Osteoblast (primary cell): ENCODE measurements at regions not wholly inside any gene's neighbourhood (a gene's known extent, or its start where the extent isn't known, plus 50 kb on each side); places are given as distances from the start of the nearest gene placed in this dataset.

Experiments used
- DNase-seq: peaks from one replicate; pipeline ENCODE4 v3.0.0; 2011; ENCODE audit warnings: low spot score, mixed read lengths; ENCODE audit not compliant: insufficient read length; ENCODE audit errors: missing footprints
- H2AFZ ChIP-seq: 2 replicates; pipeline ENCODE4 v1.6.0; 2011; ENCODE audit warnings: mild to moderate bottlenecking, low read length
- H3K27ac ChIP-seq: 2 replicates; pipeline ENCODE4 v1.5.1; 2011; ENCODE audit warnings: mild to moderate bottlenecking, low read depth, low read length, moderate library complexity
- H3K27me3 ChIP-seq: 2 replicates; pipeline ENCODE4 v1.6.0; 2012; ENCODE audit warnings: mild to moderate bottlenecking, control low read depth, inconsistent platforms, low read length, moderate library complexity; ENCODE audit not compliant: insufficient read depth
- H3K36me3 ChIP-seq: 2 replicates; pipeline ENCODE4 v1.5.1; 2011; ENCODE audit warnings: mild to moderate bottlenecking, low read length, control low read depth, moderate library complexity; ENCODE audit not compliant: insufficient read depth
- H3K4me1 ChIP-seq: 2 replicates; pipeline ENCODE4 v1.5.1; 2011; ENCODE audit warnings: mild to moderate bottlenecking, low read length, control low read depth, moderate library complexity; ENCODE audit not compliant: insufficient read depth
- H3K4me2 ChIP-seq: 2 replicates; pipeline ENCODE4 v1.6.0; 2011; ENCODE audit warnings: mild to moderate bottlenecking, low read length; ENCODE audit not compliant: insufficient read depth
- H3K4me3 ChIP-seq: fragments of 200-600 bp; sonication (generic); 3 replicates; pipeline ENCODE4 v1.5.1; 2012; ENCODE audit warnings: mild to moderate bottlenecking, low read length, inconsistent platforms; ENCODE audit not compliant: insufficient read depth
- H3K79me2 ChIP-seq: 2 replicates; pipeline ENCODE4 v1.6.0; 2012; ENCODE audit warnings: mild to moderate bottlenecking, low read length, control low read depth, inconsistent platforms; ENCODE audit not compliant: insufficient read depth
- H3K9me3 ChIP-seq: 2 replicates; pipeline ENCODE4 v1.5.1; 2011; ENCODE audit warnings: low read depth, low read length, control low read depth
- H4K20me1 ChIP-seq: 2 replicates; pipeline ENCODE4 v1.6.0; 2012; ENCODE audit warnings: mild to moderate bottlenecking, low read length, control low read depth; ENCODE audit not compliant: insufficient read depth
- TF ChIP-seq, protein P1 (sequence below): IDR thresholded peaks from 2 replicates; pipeline ENCODE4 v1.5.1; 2011; ENCODE audit warnings: mild to moderate bottlenecking, low read depth, low read length, moderate library complexity; ENCODE audit errors: extremely low read depth

- no peak overlapping the region for H2AFZ ChIP-seq
- no peak for DNase-seq
- H3K27me3 ChIP-seq: no peaks in the 10 kb centered on the region
- no peak overlapping the region for H3K4me3 ChIP-seq
- H3K27ac ChIP-seq: no peak overlapping the region
- no peaks in the 10 kb centered on the region for H3K9me3 ChIP-seq
- H4K20me1 ChIP-seq: no peaks in the 10 kb centered on the region
- TF ChIP-seq, protein P1, sequence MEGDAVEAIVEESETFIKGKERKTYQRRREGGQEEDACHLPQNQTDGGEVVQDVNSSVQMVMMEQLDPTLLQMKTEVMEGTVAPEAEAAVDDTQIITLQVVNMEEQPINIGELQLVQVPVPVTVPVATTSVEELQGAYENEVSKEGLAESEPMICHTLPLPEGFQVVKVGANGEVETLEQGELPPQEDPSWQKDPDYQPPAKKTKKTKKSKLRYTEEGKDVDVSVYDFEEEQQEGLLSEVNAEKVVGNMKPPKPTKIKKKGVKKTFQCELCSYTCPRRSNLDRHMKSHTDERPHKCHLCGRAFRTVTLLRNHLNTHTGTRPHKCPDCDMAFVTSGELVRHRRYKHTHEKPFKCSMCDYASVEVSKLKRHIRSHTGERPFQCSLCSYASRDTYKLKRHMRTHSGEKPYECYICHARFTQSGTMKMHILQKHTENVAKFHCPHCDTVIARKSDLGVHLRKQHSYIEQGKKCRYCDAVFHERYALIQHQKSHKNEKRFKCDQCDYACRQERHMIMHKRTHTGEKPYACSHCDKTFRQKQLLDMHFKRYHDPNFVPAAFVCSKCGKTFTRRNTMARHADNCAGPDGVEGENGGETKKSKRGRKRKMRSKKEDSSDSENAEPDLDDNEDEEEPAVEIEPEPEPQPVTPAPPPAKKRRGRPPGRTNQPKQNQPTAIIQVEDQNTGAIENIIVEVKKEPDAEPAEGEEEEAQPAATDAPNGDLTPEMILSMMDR: no peak
- H3K36me3 ChIP-seq: no peaks in the 10 kb centered on the region
- H3K79me2 ChIP-seq: no peaks in the 10 kb centered on the region
- no peak overlapping the region for H3K4me2 ChIP-seq
- no peaks in the 10 kb centered on the region for H3K4me1 ChIP-seq
Measured at GRCh38 chrX:4925911-4926310, 1212.5 kb upstream of the PRKX start.

DNA sequence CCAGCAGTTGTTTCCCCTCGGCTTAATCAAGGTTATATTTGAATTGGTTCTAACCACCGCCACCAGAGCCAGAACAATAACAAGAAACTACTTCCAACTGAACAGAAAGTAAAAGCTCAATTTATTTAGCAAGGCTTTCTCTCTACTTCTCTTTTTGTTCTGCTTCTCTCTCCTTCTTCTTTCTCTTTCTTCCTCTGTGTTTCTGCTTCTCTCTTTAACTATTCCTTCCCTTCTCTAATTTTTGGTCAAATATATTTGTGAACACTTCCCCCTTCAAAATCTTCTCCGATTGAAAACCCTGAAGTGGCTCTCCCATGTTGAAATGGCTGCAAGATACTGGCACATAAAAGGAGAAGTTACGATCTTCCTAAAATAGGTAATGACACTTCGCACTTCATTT lies 1195.9 kb upstream of the PRKX start:
- no peaks in the 10 kb centered on the region for H3K4me1 ChIP-seq
- TF ChIP-seq, protein P1: no peak
- no peak overlapping the region for H3K27ac ChIP-seq
- no peaks in the 10 kb centered on the region for H3K27me3 ChIP-seq
- H3K4me2 ChIP-seq: no peak overlapping the region
- DNase-seq: no peak
- no peaks in the 10 kb centered on the region for H4K20me1 ChIP-seq
- H3K79me2 ChIP-seq: no peaks in the 10 kb centered on the region
- H2AFZ ChIP-seq: no peak overlapping the region
- H3K4me3 ChIP-seq: no peak overlapping the region
- H3K9me3 ChIP-seq: peaks cover 2% of the 10 kb centered on the region
- no peaks in the 10 kb centered on the region for H3K36me3 ChIP-seq

GRCh38 chrX:4905576-4905975 lies 1192.1 kb upstream of the PRKX start:
- H3K27me3 ChIP-seq: no peaks in the 10 kb centered on the region
- no peak for DNase-seq
- no peak overlapping the region for H3K4me2 ChIP-seq
- TF ChIP-seq, protein P1: no peak
- no peak overlapping the region for H3K27ac ChIP-seq
- H4K20me1 ChIP-seq: no peaks in the 10 kb centered on the region
- no peaks in the 10 kb centered on the region for H3K36me3 ChIP-seq
- no peaks in the 10 kb centered on the region for H3K9me3 ChIP-seq
- H2AFZ ChIP-seq: no peak overlapping the region
- no peaks in the 10 kb centered on the region for H3K79me2 ChIP-seq
- H3K4me3 ChIP-seq: no peak overlapping the region
- H3K4me1 ChIP-seq: no peaks in the 10 kb centered on the region

- DNase-seq: no peak
- Histone ChIP-seq H2AFZ (no peak overlapping the region), H3K36me3 (no peaks in the 10 kb centered on the region), H3K4me3 (no peak overlapping the region), H4K20me1 (no peaks in the 10 kb centered on the region), H3K4me1 (no peaks in the 10 kb centered on the region), H3K4me2 (no peak overlapping the region), H3K79me2 (no peaks in the 10 kb centered on the region), H3K9me3 (no peaks in the 10 kb centered on the region), H3K27me3 (no peaks in the 10 kb centered on the region), H3K27ac (no peak overlapping the region)
- TF ChIP-seq, protein P1: no peak
Measured at GRCh38 chrX:4881277-4881676, 1167.8 kb upstream of the PRKX start.
